OCI-LY1 (cell line): ENCODE measurements at regions not wholly inside any gene's neighbourhood (a gene's known extent, or its start where the extent isn't known, plus 50 kb on each side); places are given as distances from the start of the nearest gene placed in this dataset.

Experiments
- EZH2 ChIP-seq: fragments of 200-600 bp; sonication (generic), shearing (Covaris generic); IDR thresholded peaks from 2 replicates; pipeline ENCODE4 v1.8.0; 2017; ENCODE audit warnings: borderline replicate concordance, mixed run types, mild to moderate bottlenecking, antibody characterized with exemption, low read length, moderate library complexity, mixed read lengths
- TF ChIP-seq, protein P1 (sequence below): fragments of 200-600 bp; sonication (generic), shearing (Covaris generic); IDR thresholded peaks from 2 replicates; pipeline ENCODE4 v1.5.1; 2017; ENCODE audit warnings: mild to moderate bottlenecking, antibody characterized with exemption, low read length, moderate library complexity, mixed read lengths

DNA sequence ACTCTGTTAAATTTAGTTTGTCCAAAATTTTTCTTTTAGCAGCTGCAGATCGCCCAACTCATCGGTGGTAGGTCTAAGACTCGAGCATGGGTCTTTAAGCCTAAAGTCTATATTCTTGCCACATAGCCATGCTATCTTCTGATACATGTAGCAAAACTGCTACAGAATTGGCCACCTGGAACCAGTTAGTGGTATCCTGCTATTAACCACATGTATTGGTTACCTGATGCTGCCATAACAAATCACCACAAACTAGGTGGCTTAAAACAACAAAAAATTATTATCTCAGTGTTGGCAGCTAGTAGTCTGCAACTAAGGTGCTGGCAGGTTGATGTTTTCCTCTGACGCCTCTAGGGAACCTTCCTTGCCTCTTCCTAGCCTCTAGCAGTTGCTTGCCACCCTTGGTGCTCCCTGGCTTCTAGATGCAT, 96.7 kb upstream of the PIK3CG start:
- TF ChIP-seq, protein P1, sequence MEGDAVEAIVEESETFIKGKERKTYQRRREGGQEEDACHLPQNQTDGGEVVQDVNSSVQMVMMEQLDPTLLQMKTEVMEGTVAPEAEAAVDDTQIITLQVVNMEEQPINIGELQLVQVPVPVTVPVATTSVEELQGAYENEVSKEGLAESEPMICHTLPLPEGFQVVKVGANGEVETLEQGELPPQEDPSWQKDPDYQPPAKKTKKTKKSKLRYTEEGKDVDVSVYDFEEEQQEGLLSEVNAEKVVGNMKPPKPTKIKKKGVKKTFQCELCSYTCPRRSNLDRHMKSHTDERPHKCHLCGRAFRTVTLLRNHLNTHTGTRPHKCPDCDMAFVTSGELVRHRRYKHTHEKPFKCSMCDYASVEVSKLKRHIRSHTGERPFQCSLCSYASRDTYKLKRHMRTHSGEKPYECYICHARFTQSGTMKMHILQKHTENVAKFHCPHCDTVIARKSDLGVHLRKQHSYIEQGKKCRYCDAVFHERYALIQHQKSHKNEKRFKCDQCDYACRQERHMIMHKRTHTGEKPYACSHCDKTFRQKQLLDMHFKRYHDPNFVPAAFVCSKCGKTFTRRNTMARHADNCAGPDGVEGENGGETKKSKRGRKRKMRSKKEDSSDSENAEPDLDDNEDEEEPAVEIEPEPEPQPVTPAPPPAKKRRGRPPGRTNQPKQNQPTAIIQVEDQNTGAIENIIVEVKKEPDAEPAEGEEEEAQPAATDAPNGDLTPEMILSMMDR = no peak
- TF ChIP-seq EZH2 = no peak
